ENCODE measurements at regions not wholly inside any gene's neighbourhood (a gene's known extent, or its start where the extent isn't known, plus 50 kb on each side); places are given as distances from the start of the nearest gene placed in this dataset.

DNA sequence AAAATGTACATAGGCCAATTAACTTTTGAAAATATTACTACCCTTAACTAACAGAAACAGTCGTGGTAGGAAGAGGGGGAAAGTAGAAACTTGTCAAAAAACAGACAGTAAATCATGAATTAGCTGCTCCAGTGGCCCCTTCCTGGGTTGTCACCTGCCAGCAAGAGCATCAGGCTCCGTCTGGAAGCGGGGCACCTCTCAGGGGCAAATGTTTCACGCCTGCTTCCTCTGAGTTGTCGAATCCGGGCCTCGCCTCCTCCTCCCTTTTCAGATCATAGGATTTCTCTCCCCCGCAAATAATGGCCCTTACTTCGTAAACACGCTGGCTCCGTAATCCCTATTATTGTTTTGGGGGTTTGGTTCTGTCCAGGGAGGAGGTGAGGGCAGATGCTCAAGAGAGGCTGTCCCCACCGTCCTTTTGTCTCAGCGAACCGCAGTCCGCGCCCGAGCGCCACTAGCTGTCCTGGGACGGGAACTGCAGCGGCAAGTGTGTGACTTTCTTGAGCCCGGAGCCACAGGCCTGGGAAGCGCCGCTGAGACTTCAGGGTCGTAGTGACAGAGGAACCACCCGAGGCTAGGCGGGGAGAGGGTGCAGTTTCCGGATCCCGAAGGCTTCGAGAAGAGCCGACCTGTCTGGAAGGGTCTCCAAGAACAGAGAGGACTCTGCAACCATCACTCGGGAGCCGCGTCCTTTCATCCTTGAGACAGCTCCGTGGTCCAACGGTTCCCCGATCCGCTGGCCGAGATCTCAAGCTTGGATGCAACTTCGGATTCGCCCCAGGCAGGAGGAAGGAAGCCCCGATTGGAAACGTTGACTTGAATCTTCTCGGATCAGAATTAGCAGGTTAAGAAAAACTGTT lies 214.5 kb upstream of the ZNF184 start (continued):
- TF ChIP-seq DR1 (CRISPR knock-in tag; IDR thresholded peaks at IDR 0.05) (no peak), ZFY (CRISPR knock-in tag; IDR thresholded peaks at IDR 0.05) (peak; percentile 29; the same call in 1 of the 2 replicates), ZNF468 (CRISPR knock-in tag; IDR thresholded peaks at IDR 0.05) (no peak), SNAI1 (CRISPR knock-in tag; IDR thresholded peaks at IDR 0.05; ENCODE audit: borderline replicate concordance) (no peak), ZNF563 (CRISPR knock-in tag; IDR thresholded peaks at IDR 0.05) (no peak), ZNF329 (CRISPR knock-in tag; IDR thresholded peaks at IDR 0.05; ENCODE audit: low read depth) (0 out of 2 replicates have a peak, but pooled peaks have one; percentile 15), POLR2G (IDR thresholded peaks at IDR 0.05; ENCODE audit: low read depth, low read length) (no peak), ZNF761 (CRISPR knock-in tag; conservative IDR thresholded peaks at IDR 0.05) (no peak; the same call in 1 of the 2 replicates), PLRG1 (conservative IDR thresholded peaks at IDR 0.05) (no peak), U2AF2 (IDR thresholded peaks at IDR 0.05; ENCODE audit: low read depth, low read length) (no peak), ZSCAN22 (CRISPR knock-in tag; IDR thresholded peaks at IDR 0.05) (no peak), ZNF232 (CRISPR knock-in tag; IDR thresholded peaks at IDR 0.05; ENCODE audit: borderline replicate concordance) (no peak), POLR2AphosphoS2 (IDR thresholded peaks at IDR 0.05; ENCODE audit: low read depth, low read length) (no peak), CC2D1A (CRISPR knock-in tag; IDR thresholded peaks at IDR 0.05) (no peak), SP4 (CRISPR knock-in tag; IDR thresholded peaks at IDR 0.05) (no peak; the same call in 1 of the 2 replicates), FOXC1 (CRISPR knock-in tag; IDR thresholded peaks at IDR 0.05; ENCODE audit: borderline replicate concordance) (no peak), GLI4 (CRISPR knock-in tag; IDR thresholded peaks at IDR 0.05; ENCODE audit: borderline replicate concordance) (0 out of 2 replicates have a peak, but pooled peaks have one; percentile 87), HNF4A (CRISPR knock-in tag; IDR thresholded peaks at IDR 0.05) (no peak), TOPORS (CRISPR knock-in tag; IDR thresholded peaks at IDR 0.05) (no peak), FIP1L1 (IDR thresholded peaks at IDR 0.05; ENCODE audit: borderline replicate concordance, insufficient read depth, low read depth, low read length) (no peak), BORCS8-MEF2B (CRISPR knock-in tag; IDR thresholded peaks at IDR 0.05) (0 out of 2 replicates have a peak, but pooled peaks have one; percentile 44), SIN3B (IDR thresholded peaks at IDR 0.05; ENCODE audit: low read length) (no peak)
- TF ChIP-seq, protein P1, sequence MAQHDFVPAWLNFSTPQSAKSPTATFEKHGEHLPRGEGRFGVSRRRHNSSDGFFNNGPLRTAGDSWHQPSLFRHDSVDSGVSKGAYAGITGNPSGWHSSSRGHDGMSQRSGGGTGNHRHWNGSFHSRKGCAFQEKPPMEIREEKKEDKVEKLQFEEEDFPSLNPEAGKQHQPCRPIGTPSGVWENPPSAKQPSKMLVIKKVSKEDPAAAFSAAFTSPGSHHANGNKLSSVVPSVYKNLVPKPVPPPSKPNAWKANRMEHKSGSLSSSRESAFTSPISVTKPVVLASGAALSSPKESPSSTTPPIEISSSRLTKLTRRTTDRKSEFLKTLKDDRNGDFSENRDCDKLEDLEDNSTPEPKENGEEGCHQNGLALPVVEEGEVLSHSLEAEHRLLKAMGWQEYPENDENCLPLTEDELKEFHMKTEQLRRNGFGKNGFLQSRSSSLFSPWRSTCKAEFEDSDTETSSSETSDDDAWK (CRISPR knock-in tag; IDR thresholded peaks at IDR 0.05): no peak
- TF ChIP-seq, protein P2, sequence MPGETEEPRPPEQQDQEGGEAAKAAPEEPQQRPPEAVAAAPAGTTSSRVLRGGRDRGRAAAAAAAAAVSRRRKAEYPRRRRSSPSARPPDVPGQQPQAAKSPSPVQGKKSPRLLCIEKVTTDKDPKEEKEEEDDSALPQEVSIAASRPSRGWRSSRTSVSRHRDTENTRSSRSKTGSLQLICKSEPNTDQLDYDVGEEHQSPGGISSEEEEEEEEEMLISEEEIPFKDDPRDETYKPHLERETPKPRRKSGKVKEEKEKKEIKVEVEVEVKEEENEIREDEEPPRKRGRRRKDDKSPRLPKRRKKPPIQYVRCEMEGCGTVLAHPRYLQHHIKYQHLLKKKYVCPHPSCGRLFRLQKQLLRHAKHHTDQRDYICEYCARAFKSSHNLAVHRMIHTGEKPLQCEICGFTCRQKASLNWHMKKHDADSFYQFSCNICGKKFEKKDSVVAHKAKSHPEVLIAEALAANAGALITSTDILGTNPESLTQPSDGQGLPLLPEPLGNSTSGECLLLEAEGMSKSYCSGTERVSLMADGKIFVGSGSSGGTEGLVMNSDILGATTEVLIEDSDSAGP (CRISPR knock-in tag; IDR thresholded peaks at IDR 0.05; ENCODE audit: borderline replicate concordance): peak; percentile 93; the same call in 1 of the 2 replicates
- TF ChIP-seq, protein P3, sequence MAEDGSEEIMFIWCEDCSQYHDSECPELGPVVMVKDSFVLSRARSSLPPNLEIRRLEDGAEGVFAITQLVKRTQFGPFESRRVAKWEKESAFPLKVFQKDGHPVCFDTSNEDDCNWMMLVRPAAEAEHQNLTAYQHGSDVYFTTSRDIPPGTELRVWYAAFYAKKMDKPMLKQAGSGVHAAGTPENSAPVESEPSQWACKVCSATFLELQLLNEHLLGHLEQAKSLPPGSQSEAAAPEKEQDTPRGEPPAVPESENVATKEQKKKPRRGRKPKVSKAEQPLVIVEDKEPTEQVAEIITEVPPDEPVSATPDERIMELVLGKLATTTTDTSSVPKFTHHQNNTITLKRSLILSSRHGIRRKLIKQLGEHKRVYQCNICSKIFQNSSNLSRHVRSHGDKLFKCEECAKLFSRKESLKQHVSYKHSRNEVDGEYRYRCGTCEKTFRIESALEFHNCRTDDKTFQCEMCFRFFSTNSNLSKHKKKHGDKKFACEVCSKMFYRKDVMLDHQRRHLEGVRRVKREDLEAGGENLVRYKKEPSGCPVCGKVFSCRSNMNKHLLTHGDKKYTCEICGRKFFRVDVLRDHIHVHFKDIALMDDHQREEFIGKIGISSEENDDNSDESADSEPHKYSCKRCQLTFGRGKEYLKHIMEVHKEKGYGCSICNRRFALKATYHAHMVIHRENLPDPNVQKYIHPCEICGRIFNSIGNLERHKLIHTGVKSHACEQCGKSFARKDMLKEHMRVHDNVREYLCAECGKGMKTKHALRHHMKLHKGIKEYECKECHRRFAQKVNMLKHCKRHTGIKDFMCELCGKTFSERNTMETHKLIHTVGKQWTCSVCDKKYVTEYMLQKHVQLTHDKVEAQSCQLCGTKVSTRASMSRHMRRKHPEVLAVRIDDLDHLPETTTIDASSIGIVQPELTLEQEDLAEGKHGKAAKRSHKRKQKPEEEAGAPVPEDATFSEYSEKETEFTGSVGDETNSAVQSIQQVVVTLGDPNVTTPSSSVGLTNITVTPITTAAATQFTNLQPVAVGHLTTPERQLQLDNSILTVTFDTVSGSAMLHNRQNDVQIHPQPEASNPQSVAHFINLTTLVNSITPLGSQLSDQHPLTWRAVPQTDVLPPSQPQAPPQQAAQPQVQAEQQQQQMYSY (CRISPR knock-in tag; IDR thresholded peaks at IDR 0.05): no peak

Data from HepG2 (cell line).